HG03196 (cell line): ENCODE measurements at regions not wholly inside any gene's neighbourhood (a gene's known extent, or its start where the extent isn't known, plus 50 kb on each side); places are given as distances from the start of the nearest gene placed in this dataset.

ENCODE experiments used
- ATAC-seq: cut with Tn5 transposase; IDR thresholded peaks from one replicate; pipeline ENCODE4 v1.9.1; 2021; ENCODE audit not compliant: unreplicated experiment

DNA sequence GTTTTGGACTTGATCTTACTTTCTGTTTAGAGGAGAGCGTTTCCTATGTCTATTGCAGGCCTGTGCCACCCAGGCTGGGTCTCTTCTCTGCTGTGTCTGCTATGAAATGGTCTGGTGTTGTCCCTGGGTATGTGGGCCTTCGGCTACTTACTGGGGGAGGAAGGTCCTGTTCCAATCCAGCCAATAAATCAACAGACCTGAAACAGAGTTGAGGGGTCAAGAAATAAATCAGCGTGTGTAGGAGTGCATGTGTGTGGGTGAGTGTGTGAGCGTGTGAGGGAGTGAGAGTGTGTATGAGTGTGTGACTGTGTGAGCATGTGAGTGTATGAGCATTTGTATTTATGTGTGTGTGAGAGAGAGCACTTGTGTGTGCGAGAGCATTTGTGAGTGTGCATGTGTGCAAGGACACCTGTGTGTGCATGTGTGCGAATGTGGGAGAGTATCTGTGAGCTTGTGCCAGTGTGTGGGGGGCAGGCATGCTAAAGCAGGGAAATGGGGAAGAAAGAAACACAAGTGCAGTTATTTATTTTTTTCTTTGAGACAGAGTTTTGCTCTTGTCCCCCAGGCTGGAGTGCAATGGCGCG is 86.3 kb upstream of the PMEPA1 start:
- ATAC-seq: no peak

DNA sequence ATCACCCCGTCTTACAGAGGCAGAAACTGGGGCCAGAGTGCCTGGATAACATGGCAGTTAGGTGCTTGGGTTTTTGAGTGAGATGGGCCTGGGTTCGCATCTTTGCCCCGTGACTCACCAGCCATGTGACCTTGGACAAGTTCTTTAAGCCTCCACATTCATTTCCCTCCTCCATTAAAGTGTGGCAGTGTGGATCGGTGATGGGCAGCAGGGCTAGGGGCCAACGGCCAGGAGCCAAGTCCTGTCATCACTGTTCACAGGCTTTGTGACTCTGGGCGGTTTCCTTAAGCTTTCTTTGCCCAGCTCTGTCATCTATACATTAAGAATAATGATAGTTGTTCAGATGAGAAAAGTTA is 85.5 kb upstream of the PMEPA1 start:
- no peak for ATAC-seq

DNA sequence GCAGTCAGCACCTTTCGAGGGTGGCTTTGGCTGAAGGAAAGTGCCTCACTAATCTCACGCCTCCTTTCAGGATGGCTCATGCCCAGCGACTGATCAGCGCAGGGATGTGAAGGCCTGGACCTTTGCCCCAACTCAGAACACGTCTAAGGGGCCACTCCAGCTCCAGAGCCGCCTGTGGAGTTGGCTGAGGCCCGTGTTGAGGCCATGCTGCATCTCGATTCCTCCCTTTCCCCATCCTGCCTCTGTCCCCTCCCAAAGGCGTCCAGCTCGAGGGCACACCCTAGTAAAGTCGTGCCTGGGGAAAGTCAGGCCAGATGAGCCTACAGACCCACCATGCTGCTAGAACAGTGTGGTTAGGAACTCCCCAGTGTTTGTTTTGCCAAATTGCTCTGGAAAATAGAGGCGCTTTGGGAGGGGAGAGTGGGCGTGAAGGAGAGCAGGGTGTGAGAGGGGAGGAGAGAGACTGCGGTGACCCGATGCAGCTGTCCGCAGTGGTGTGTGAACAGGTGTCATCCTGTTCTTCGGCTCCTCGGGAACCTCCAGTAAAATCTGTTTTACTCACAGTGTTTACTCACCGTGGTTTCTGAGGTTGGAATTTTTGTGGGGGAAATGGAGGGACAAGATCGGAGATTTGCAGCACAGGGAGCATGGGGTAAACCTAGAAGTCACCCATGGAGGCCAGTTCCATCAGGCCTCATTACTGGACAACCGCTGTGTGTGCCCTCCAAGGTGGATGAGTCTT is 85.0 kb upstream of the PMEPA1 start:
- no peak for ATAC-seq

DNA sequence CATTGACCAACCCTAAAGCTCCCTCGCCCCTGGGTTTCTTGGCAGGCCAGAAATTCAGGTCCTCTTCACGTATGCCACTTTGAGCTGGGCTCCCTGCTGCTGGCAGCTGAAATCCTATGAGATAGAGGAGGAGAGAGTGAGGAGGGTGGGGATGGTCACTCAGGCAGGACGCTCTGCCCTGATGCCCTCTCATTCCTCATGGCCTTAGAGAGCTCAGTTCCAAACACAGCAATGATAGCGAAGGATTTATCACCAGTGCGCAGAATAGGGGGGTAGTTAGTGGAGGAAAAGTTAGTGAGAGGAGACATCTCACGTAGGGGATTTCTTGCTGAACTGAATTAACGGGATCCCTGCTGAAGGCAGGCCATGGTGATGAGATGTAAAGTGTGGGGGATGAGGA is 84.2 kb upstream of the PMEPA1 start:
- ATAC-seq: no peak

DNA sequence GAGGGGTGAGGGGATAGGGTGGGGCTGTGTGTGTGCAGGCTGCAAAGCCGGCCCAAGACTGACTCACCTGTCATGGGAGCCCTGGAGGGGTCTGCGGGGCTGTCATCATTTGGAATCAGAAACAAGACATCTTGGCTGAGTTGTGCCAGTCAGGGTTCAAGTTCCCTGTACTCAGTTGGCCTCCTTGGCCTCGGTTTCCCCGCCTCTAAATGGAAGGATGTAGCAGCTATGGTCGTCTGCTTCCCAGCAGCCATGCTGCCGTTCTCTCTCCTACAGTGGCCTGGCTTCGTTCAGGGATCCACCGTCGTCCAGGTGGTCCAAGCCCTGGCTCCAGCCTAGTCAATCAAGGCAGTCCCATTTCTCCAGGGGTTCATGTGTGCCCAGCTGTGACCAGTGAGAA is 83.6 kb upstream of the PMEPA1 start:
- no peak for ATAC-seq

DNA sequence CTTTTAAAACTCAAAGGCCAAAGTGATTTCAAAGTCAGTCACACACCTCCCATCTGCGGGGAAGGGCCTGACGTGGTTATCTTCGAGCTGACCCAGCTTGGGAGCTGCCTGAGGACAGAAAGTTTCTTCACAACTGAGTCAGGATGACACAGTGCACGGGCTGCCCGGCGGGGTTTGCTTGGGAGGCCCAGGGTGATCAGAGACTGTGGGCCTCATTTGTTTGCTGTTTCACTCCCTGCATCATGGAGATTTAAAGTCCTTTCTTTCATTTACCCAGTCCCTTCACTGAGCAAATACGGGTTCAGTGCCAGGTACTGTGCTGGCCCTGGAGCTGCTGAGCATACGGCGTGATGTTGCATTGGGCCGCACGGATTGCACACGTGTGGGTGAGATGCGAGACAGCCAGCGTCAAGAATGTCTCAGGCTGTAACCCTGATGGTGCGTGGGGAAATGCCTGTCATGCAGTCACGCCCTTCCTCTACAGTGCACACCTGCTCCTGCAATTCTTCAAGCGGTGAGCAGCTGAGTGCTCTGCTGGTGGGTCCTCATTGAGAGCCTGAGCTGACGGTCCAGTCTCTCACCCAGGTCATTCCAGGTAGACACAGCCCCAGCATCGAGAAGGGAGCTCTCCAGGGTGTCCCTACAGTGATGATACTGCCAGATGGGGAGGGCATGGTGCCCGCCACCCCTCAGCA is 82.7 kb upstream of the PMEPA1 start:
- ATAC-seq: no peak

DNA sequence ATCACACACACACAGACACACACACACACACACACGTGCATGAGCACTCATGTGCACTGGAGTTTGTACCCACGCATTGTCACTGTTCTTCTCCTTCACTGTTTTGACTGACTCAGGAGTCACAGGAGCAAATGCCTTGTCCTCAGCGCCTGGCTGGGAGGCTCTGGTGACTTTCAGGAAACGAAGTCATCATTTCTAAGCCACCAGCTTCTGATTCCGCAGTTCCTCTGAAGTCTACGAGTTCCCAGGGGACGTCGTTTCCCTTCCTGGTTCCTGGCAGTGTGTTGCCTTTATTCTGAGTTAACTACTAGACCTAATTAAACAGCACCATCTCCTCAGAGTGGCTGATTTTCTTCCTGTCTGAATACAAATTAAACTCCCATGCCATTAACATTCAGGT is 82.2 kb upstream of the PMEPA1 start:
- no peak for ATAC-seq

DNA sequence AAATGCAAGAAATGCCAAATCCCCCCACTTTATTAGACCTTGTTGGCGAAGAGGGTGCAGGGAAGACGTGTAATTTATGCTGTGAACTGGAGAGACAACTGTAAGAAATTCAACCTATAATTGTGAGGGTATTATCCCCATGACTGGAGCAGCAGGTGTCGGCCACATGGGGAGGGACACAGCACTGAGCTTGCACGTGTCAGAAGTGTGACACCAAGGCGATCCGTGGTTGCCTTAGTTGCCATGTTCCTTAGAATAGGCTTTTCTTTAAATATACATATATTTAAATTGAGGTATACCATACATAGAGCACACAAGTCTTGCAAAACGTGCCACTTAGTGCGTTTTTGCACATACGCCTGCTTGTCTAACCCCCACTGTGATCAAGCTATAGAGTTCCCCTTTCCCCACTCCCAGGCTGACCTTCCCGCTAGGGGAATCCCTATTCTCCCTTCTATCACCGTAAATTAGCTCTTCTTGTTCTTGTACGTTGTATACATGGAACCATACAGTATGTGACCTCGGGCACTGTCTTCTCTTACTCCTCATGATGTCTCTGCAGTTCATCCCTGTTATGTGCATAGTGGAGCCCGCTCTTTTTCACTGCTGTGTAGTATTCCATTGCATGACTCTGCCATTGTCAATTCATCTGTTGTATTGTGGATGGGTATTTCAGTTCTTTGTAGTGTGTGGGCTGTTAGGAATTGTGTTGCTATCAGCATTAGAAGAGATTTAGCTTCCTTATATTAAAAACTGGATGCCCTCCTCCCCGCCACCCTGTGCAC is 81.6 kb upstream of the PMEPA1 start:
- ATAC-seq: no peak

DNA sequence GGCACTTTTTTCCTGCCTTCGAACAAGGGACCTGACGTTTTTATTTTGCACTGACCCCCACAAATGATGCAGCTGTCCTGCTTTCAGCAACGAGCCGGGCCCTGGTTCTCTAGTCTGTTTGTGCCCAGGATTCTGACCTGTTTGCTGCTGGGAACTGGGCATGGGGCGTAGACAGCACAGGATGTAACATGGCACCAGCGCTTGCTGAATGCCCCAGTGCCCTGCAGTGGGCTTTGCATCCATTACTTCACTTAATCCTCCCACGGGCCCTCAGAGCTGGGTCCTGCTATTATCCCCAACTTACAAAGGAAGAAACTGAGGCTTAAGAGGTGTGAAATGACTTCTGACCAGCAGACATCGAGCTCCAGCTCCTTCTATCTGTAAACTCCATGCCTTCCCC is 80.4 kb upstream of the PMEPA1 start:
- ATAC-seq: no peak

DNA sequence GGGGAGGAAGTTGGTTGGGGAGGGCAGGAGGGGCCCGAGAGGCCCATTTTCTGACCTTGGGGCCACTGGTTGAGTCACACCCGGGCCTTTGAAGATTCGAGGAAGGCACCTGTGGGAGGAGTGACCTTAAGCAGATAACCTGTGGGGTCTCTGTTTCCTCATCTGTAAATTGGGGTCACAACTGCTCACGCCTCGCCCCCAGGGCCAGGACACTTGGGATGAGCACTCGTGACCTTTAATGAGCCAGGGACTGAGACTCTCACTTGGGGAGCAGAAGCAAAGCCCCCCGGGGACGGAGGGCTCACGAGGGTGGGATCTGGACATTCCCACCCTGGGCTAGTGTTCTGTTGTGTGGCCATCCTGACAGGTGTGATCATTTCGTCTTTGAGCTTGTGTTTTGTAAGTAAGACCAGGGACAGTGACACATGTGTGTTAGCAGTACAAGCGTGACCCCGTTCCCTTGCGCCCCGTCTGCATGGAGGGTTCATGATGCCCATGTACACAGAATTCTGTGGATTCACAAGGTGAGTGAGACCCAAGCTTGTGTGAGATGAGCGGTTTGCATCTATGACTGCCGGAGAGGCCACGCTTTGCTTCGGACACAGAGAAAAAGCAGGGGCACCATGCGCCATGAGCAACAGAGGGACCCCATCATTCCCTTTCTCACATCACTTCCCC is 79.3 kb upstream of the PMEPA1 start:
- no peak for ATAC-seq

DNA sequence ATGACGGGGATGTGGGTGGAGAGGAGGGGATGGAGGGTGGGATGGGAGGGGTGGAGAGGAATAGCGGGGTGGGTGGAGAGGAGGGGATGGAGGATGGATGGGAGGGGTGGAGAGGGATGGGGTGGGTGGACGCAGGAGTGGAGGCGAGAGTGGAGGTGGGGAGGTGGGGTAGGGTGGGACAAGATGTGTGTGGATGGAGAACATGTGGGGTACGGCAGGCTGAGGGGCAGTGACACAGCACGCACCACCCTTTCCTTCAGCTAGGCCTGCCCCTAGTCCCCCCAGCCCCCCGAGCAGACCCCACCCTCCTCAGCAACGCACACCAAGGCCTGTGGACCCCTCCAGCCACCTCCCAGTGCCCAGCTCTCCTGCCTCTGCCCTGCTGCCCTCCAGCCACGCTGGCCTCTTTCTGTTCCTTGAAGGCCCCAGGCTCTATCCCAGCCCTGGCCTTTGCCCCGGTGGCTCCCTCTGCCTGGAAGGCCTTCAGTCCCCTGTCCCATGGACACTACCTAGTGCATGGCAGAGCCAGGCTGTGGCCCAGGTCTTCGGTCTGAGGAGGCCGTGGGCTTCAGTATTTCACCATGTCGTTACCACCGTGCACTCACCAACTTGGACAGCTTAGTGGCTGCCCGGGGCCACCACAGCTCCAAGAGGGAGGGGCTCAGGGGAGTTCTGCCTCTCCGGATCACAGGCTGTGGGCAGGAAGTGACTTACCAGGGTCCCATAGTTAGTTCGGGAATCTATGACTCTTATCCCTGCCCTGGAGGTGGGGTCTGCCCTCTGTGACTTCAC is 78.4 kb upstream of the PMEPA1 start:
- no peak for ATAC-seq

DNA sequence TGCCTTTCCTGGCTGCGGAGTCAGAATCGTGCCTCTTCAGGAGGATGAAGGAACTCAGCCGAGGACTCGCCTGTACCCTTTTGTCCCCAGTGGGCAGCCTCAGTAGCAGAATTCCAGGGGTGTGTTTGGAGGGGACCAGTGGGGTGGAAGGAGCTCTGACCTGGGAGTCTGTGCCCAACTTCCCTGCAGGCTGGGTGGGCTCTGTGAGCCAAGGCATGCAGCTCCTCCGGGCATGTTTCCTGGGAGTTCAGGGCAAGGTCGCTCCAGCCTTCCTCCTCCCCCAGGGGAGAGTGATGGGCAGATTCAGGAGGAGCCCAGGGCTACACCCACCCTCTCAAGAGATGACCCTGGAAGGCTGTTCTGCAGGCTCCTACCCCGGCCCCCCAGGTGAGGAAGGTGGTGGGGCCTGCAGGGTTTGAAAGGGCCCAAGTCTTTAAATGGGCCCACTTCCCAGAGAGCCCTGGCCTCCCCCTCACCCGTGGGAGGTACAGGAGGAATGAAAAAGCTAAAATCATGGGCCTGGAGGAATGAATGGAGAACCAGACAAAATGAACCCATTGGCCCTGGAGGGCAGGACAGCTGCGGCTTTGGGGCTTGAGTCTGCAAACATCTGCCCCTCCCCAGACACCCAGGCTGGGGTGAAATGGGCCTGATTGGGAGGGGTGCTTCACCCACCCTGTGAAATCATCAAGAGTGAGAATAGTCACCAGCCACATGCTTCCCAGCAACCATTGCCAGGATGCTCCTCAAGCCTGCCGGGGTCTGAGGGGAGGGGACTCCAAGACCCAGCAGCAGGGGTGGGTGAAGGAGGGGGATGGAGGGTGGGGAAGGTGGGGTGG is 77.6 kb upstream of the PMEPA1 start:
- no peak for ATAC-seq

DNA sequence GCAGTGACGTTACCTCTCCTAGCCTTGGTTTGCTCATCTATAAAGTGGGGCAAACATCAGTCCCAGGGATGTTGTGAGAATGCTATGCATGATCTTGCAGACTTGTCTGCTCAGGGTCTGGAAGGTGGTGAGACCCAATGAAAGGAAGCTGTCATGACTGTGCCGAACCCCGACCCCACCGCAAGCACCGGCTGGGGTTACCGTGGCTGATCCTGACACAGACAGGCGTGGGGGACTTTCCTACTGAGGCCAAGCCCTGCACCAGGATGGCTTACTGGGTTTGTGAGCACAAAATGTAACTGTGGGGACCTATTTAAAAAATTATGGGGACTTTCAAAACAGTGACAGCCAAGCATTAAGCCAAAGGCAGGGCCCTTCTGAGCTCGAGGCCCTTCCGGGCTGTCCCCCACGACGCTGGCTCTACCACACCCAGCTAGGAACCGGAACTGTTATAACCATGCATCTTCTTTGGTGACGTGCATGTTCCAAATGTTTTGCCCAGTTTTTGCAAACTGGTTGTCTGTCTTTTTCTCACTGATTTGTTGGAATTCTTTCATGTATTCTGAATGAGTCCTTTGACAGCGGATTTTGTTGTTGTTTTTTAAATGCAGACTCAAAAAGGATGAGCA is 76.6 kb upstream of the PMEPA1 start:
- ATAC-seq: no peak

DNA sequence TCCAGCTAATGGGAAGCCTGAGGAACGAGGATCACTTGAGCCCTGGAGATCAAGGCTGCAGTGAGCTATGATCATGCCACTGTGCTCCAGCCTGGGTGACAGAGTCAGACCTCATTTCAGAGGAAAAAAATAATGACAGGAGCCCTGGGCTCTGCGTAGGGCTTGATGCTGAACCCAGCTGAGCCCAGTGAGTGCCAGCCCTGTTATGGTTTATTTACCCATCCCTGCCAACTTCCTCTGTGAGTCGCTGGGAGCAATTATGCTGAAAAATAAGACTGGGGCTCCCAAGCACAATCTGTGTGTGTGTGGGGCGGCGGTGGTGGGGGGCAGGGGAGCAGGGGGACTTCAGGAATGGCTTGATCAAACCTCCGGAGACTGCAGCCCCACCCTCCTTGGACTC is 75.9 kb upstream of the PMEPA1 start:
- no peak for ATAC-seq

DNA sequence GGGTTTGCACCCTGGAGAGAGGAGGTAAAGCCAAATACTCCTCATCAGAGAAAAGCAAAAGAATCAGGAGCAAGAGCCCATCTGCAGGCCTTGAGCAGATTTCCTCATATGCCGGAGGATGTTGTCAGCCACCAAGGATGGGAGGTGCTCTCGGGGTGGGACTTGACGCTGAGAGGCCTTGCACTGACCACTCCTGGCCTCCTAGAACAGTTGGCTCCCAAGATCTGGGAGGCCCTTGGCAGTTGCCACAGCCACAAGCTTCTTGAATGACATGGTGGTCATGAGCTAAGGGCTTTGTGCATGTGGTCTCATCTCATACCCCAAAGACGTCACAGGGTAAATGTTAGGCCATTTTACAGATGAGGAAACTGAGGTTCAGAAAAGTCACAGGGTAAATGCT is 75.2 kb upstream of the PMEPA1 start:
- ATAC-seq: no peak

DNA sequence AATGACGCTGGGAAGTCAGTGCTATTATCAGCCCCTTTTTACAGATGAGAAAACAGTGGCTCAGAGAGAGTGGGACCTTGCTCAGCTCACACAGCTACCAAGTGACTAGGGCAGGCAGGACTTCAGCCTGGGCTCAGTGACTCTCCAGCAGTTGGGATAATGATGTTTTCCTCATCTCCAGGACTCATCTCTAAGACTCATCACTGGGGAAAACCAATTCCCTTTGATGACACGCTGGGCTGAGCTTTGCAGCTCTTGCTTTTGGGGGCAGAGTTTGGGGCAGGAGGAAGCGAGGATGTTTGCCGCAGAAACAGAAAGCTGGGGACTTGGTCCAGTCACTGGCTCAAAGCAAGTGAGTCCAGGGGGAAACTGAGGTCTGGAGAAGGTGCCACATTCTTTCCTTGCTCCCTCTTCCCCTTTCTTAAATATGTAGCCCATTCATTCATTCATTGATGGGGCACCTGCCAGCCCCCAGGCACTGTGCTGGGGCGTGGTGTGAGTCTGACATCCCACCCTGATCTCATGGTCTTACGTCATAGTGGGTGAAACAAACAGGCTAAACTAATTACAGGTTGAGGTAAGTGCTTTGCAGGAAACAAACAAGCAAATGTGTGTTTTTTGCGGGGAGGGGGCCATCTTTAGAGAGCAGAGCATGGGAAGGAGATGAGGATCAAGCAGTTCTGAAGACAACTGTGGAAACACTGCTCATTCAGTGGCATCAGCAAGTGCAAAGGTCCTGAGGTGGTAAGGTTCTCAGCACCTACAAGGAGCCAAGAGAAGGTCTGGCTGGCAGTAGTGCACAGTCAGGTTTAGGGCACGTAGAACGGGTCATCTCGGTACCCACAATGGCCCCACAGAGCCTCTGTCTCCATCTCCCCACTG is 74.4 kb upstream of the PMEPA1 start:
- no peak for ATAC-seq

DNA sequence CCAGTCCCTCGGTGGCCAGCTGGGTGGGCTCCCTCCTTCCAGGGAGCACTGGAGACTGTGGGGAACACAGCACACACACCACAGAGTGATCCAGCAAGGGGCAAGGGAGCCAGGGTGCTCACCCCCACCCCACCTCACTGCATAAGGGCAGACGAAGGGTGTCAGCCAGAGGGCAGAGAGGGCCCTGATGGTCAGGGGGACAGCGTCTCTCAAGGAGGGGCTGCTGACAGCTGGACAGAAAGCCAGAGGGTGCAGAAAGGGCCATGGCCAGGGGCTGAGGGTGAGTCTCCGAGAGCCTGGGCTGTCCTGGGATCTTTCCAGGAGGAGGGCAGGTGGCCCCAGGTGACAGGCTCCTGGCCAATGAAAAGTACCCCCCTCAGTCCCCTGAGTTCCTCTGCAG is 73.4 kb upstream of the PMEPA1 start:
- no peak for ATAC-seq

DNA sequence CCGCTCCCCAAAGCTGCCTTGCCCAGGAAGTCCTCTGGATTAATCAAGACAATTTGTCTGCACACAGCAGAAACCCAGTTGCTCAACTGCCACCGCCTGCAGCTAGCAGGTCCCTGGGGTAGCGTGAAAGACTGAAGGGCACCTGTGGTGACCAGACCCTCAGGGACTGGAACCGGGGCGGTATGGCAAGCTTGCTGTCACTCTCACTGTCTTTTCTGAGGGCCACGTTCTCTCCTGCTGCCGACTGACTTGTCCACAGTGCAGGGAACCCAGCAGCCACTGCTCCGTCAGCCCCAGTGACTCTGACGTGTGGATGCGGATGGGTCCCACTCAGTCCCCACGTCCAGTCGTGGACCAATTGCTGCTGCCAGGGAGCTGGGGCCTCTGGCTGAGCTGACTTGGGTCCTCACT is 72.8 kb upstream of the PMEPA1 start:
- no peak for ATAC-seq
